Uterus (tissue), 2 donors: ENCODE measurements at regions not wholly inside any gene's neighbourhood (a gene's known extent, or its start where the extent isn't known, plus 50 kb on each side); places are given as distances from the start of the nearest gene placed in this dataset.

Experiments
- CTCF ChIP-seq, 4 experiments: fragments of 200-600 bp in 2 of 4; fragments of 450-650 bp in 2 of 4; sonication (generic) in 2 of 4; IDR thresholded peaks; one replicate each; pipeline ENCODE4 v1.5.1; 2016 to 2019; ENCODE audit warnings: antibody characterized with exemption in 4 of 4, mild to moderate bottlenecking in 2 of 4, moderate library complexity in 1 of 4
- POLR2A ChIP-seq, 2 donors: fragments of 450-650 bp; IDR thresholded peaks; one replicate each; pipeline ENCODE4 v1.6.1; 2016; ENCODE audit warnings: antibody characterized with exemption in 2 of 2, mild to moderate bottlenecking in 1 of 2, moderate library complexity in 1 of 2

GRCh38 chr2:187874786-187875185, 320.6 kb upstream of the TFPI start:
- TF ChIP-seq CTCF (IDR thresholded peaks at IDR 0.05), result no peak
- TF ChIP-seq POLR2A (IDR thresholded peaks at IDR 0.05), result no peak
